NB4 (cell line): ENCODE measurements at regions not wholly inside any gene's neighbourhood (a gene's known extent, or its start where the extent isn't known, plus 50 kb on each side); places are given as distances from the start of the nearest gene placed in this dataset.

Experiments used
- DNase-seq: peaks from one replicate; pipeline ENCODE4 v3.0.0; 2010; ENCODE audit warnings: low read depth
- H3K4me3 ChIP-seq: one replicate; pipeline ENCODE4 v1.5.1; 2011; ENCODE audit warnings: mild to moderate bottlenecking, low read depth, low read length, moderate library complexity
- CTCF ChIP-seq: IDR thresholded peaks from one replicate; pipeline ENCODE4 v1.5.1; 2012; ENCODE audit warnings: low read depth, low read length
- MAX ChIP-seq: IDR thresholded peaks from 2 replicates; pipeline ENCODE4 v1.6.1; 2011; ENCODE audit warnings: low read depth, low read length
- MYC ChIP-seq: IDR thresholded peaks from 2 replicates; pipeline ENCODE4 v1.6.1; 2011; ENCODE audit warnings: low read depth, low read length
- POLR2A ChIP-seq: IDR thresholded peaks from 2 replicates; pipeline ENCODE4 v1.6.1; 2011; ENCODE audit warnings: mild to moderate bottlenecking; ENCODE audit not compliant: insufficient read length; ENCODE audit errors: extremely low read depth

- no peak for DNase-seq
- no peak overlapping the region for H3K4me3 ChIP-seq
- TF ChIP-seq MYC (no peak), POLR2A (no peak), CTCF (no peak), MAX (no peak)
Measured at GRCh38 chr10:14454629-14455028, 123.9 kb upstream of the FRMD4A start.

GRCh38 chr10:14454206-14454605 is 123.5 kb upstream of the FRMD4A start:
- no peak for DNase-seq
- TF ChIP-seq MYC (no peak), POLR2A (no peak), CTCF (no peak)
- no peak overlapping the region for H3K4me3 ChIP-seq

- no peak overlapping the region for H3K4me3 ChIP-seq
- no peak for DNase-seq
- TF ChIP-seq MAX = no peak
- TF ChIP-seq CTCF = no peak
- no peak for TF ChIP-seq MYC
- TF ChIP-seq POLR2A = no peak
Measured at GRCh38 chr10:14453593-14453992, 122.9 kb upstream of the FRMD4A start.

- no peak overlapping the region for H3K4me3 ChIP-seq
- TF ChIP-seq POLR2A = no peak
- TF ChIP-seq MYC = no peak
- no peak for TF ChIP-seq CTCF
- no peak for TF ChIP-seq MAX
- DNase-seq = no peak
Measured at GRCh38 chr10:14451341-14451740, 120.6 kb upstream of the FRMD4A start.

GRCh38 chr10:14450041-14450491 is 119.3 kb upstream of the FRMD4A start:
- no peak overlapping the region for H3K4me3 ChIP-seq
- DNase-seq = no peak
- TF ChIP-seq CTCF = no peak
- TF ChIP-seq MAX = no peak

- DNase-seq = no peak
- H3K4me3 ChIP-seq = no peak overlapping the region
- TF ChIP-seq MYC (no peak), MAX (no peak), POLR2A (no peak), CTCF (no peak)
Measured at GRCh38 chr10:14449293-14449815, 118.6 kb upstream of the FRMD4A start.
